ENCODE measurements at regions not wholly inside any gene's neighbourhood (a gene's known extent, or its start where the extent isn't known, plus 50 kb on each side); places are given as distances from the start of the nearest gene placed in this dataset.
"Not testable (repeated sequence)": the region's sequence is repeated elsewhere in the genome, so short reads cannot be mapped to it uniquely, and the experiment has no call there.

- Histone ChIP-seq H3K36me3 (ENCODE audit: control insufficient read depth in 4 of 4, insufficient read depth in 3 of 4, low read depth in 1 of 4, low read length in 3 of 4) (no peaks in the 10 kb centered on the region), H3K9ac (ENCODE audit: low read depth in 1 of 2, low read length in 2 of 2) (no peak overlapping the region), H3K27ac (ENCODE audit: low read depth in 1 of 2, low read length in 2 of 2) (no peak overlapping the region), H3K27me3 (ENCODE audit: control insufficient read depth in 4 of 4, insufficient read depth in 4 of 4, low read length in 3 of 4) (peaks cover 0 to 2% (median 0%) of the 10 kb centered on the region in 4 donors), H3K4me3 (ENCODE audit: low read depth in 1 of 3, low read length in 3 of 3) (no peak overlapping the region), H3K4me1 (ENCODE audit: control insufficient read depth in 4 of 4, insufficient read depth in 4 of 4, low read length in 3 of 4) (no peaks in the 10 kb centered on the region), H3K9me3 (ENCODE audit: control insufficient read depth in 4 of 4, low read length in 3 of 4) (no peaks in the 10 kb centered on the region)
- TF ChIP-seq FOXA2 (IDR thresholded peaks at IDR 0.05): no peak
- 46% methylated on average over 7 of the region's 7 CpGs for WGBS
- DNase-seq (ENCODE audit: low spot score): no peak
These were observed 89.8 kb upstream of the MAP3K7 start for GRCh38 chr6:90676516-90677300.

GRCh38 chr6:90675107-90675506 lies 88.2 kb upstream of the MAP3K7 start:
- 73% methylated on average over 8 of the region's 8 CpGs for WGBS
- not testable (repeated sequence) for H3K4me1 ChIP-seq (ENCODE audit: control insufficient read depth in 4 of 4, insufficient read depth in 4 of 4, low read length in 3 of 4); H3K9ac ChIP-seq (ENCODE audit: low read depth in 1 of 2, low read length in 2 of 2); H3K27me3 ChIP-seq (ENCODE audit: control insufficient read depth in 4 of 4, insufficient read depth in 4 of 4, low read length in 3 of 4); H3K9me3 ChIP-seq (ENCODE audit: control insufficient read depth in 4 of 4, low read length in 3 of 4); DNase-seq (ENCODE audit: low spot score); H3K27ac ChIP-seq (ENCODE audit: low read depth in 1 of 2, low read length in 2 of 2); H3K36me3 ChIP-seq (ENCODE audit: control insufficient read depth in 4 of 4, insufficient read depth in 3 of 4, low read depth in 1 of 4, low read length in 3 of 4); H3K4me3 ChIP-seq (ENCODE audit: low read depth in 1 of 3, low read length in 3 of 3)

GRCh38 chr6:90674077-90674476 lies 87.2 kb upstream of the MAP3K7 start:
- DNase-seq (ENCODE audit: low spot score); H3K27me3 ChIP-seq (ENCODE audit: control insufficient read depth in 4 of 4, insufficient read depth in 4 of 4, low read length in 3 of 4); H3K36me3 ChIP-seq (ENCODE audit: control insufficient read depth in 4 of 4, insufficient read depth in 3 of 4, low read depth in 1 of 4, low read length in 3 of 4); H3K9ac ChIP-seq (ENCODE audit: low read depth in 1 of 2, low read length in 2 of 2); H3K9me3 ChIP-seq (ENCODE audit: control insufficient read depth in 4 of 4, low read length in 3 of 4); H3K27ac ChIP-seq (ENCODE audit: low read depth in 1 of 2, low read length in 2 of 2); H3K4me1 ChIP-seq (ENCODE audit: control insufficient read depth in 4 of 4, insufficient read depth in 4 of 4, low read length in 3 of 4); H3K4me3 ChIP-seq (ENCODE audit: low read depth in 1 of 3, low read length in 3 of 3): not testable (repeated sequence)
- WGBS: 31% methylated on average over 9 of the region's 9 CpGs

GRCh38 chr6:90669846-90670245 lies 83.0 kb upstream of the MAP3K7 start:
- TF ChIP-seq MAX (IDR thresholded peaks at IDR 0.05) (no peak), RAD21 (IDR thresholded peaks at IDR 0.05) (no peak), ATF3 (IDR thresholded peaks at IDR 0.05) (no peak), REST (IDR thresholded peaks at IDR 0.05) (no peak), HNF4A (conservative IDR thresholded peaks at IDR 0.05) (no peak), CTCF (IDR thresholded peaks at IDR 0.05; ENCODE audit: low read depth, low read length, missing input control) (no peak), GABPA (IDR thresholded peaks at IDR 0.05 in 1 of 2, conservative IDR thresholded peaks at IDR 0.05 in 1 of 2) (no peak), FOXA2 (IDR thresholded peaks at IDR 0.05) (no peak), JUND (IDR thresholded peaks at IDR 0.05) (no peak), TAF1 (conservative IDR thresholded peaks at IDR 0.05) (no peak), ZBTB33 (IDR thresholded peaks at IDR 0.05) (no peak)
- no peak for DNase-seq (ENCODE audit: low spot score)
- no peak overlapping the region for H3K27ac ChIP-seq (ENCODE audit: low read depth in 1 of 2, low read length in 2 of 2)
- no peak overlapping the region for H3K9ac ChIP-seq (ENCODE audit: low read depth in 1 of 2, low read length in 2 of 2)
- H3K4me1 ChIP-seq (ENCODE audit: control insufficient read depth in 4 of 4, insufficient read depth in 4 of 4, low read length in 3 of 4): no peaks in the 10 kb centered on the region
- H3K27me3 ChIP-seq (ENCODE audit: control insufficient read depth in 4 of 4, insufficient read depth in 4 of 4, low read length in 3 of 4): peaks cover 0 to 9% (median 0%) of the 10 kb centered on the region in 4 donors
- WGBS: 51% methylated on average over 1 of the region's 1 CpG
- no peaks in the 10 kb centered on the region for H3K36me3 ChIP-seq (ENCODE audit: control insufficient read depth in 4 of 4, insufficient read depth in 3 of 4, low read depth in 1 of 4, low read length in 3 of 4)
- H3K4me3 ChIP-seq (ENCODE audit: low read depth in 1 of 3, low read length in 3 of 3): no peak overlapping the region
- H3K9me3 ChIP-seq (ENCODE audit: control insufficient read depth in 4 of 4, low read length in 3 of 4): peaks cover 0 to 1% (median under 1%) of the 10 kb centered on the region in 4 donors

Data from liver (tissue), 8 donors.